ENCODE measurements at regions not wholly inside any gene's neighbourhood (a gene's known extent, or its start where the extent isn't known, plus 50 kb on each side); places are given as distances from the start of the nearest gene placed in this dataset.
A peak's percentile ranks its signal among the peaks of the same experiment; 100 is the strongest.

DNA sequence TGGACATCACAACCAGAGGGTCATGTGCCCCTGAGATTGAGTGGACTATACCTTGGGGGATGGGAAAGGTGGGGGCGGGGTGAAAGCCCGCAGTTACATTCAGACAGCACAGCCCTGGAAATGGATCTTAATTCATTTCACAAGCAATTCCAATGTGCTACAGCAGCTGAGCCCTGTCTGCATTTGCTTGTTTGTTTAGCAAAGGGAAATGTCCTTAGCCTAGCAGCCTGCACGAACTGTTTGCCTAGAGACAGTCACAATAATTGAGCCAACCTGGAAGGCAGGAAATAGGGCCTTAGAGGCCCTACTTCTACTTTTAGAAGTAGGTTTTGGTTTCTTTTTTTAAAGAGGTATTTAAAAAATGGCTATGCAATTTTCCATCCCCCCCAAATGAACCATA lies 177.3 kb upstream of the KL start:
- Mint-ChIP-seq H3K27me3 (no peaks in the 10 kb centered on the region), H3K4me3 (no peak overlapping the region)

DNA sequence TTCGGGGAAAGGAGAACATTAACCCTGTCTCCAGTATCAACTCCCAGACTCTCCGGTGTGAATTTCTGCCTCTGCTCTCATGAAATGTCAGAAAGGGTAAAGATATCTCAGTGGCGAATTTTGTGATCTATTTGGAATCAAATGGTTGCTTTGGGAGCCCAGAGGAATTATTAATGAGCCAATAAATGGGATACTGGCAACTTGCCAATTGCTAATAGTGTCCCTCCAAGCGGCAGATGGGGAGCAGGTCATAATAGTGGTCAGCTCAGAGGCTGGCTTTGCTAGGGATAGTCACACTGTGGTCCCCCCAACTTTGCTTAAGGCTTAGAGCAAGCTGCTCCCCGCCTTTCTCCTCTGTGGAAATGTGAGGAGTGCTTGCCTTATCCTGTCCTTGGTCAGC lies 176.1 kb upstream of the KL start:
- TF ChIP-seq, protein P1, sequence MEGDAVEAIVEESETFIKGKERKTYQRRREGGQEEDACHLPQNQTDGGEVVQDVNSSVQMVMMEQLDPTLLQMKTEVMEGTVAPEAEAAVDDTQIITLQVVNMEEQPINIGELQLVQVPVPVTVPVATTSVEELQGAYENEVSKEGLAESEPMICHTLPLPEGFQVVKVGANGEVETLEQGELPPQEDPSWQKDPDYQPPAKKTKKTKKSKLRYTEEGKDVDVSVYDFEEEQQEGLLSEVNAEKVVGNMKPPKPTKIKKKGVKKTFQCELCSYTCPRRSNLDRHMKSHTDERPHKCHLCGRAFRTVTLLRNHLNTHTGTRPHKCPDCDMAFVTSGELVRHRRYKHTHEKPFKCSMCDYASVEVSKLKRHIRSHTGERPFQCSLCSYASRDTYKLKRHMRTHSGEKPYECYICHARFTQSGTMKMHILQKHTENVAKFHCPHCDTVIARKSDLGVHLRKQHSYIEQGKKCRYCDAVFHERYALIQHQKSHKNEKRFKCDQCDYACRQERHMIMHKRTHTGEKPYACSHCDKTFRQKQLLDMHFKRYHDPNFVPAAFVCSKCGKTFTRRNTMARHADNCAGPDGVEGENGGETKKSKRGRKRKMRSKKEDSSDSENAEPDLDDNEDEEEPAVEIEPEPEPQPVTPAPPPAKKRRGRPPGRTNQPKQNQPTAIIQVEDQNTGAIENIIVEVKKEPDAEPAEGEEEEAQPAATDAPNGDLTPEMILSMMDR (IDR thresholded peaks at IDR 0.05), result no peak
- Histone ChIP-seq H3K36me3 (ENCODE audit: insufficient read depth, low read length) (no peaks in the 10 kb centered on the region), H3K27me3 (ENCODE audit: control insufficient read depth in 1 of 2, insufficient read depth in 2 of 2, low read length in 2 of 2) (no peaks in the 10 kb centered on the region), H3K27ac (ENCODE audit: low read depth in 1 of 2, low read length in 2 of 2) (no peak overlapping the region), H3K9me3 (ENCODE audit: control insufficient read depth in 1 of 2, insufficient read depth in 1 of 2, low read length in 2 of 2) (peaks cover 0 to under 1% of the 10 kb centered on the region in 2 experiments), H3K4me3 (ENCODE audit: low read length) (no peak overlapping the region), H3K4me1 (ENCODE audit: insufficient read depth, low read length) (peaks cover 7% of the 10 kb centered on the region)
- intact Hi-C loops (cut with DNase I, micrococcal nuclease), result no loop called here
- Mint-ChIP-seq H3K36me3 (ENCODE audit: low read depth) (peaks cover 6% of the 10 kb centered on the region), H3K27me3 (no peaks in the 10 kb centered on the region), H3K4me3 (no peak overlapping the region), H3K9me3 (peaks cover 6% of the 10 kb centered on the region), H3K4me1 (ENCODE audit: low read depth) (no peaks in the 10 kb centered on the region), H3K27ac (no peak overlapping the region)
- ChIA-PET POLR2A (no interaction called here), CTCF (no interaction called here)
- ATAC-seq (ENCODE audit: poor library complexity) (no peak), DNase-seq (no peak)

More for the DNA sequence above, 177.3 kb upstream of the KL start:
- H3K36me3 ChIP-seq (ENCODE audit: insufficient read depth, low read length), result no peaks in the 10 kb centered on the region
- POLR2A ChIA-PET, result no interaction called here
- TF ChIP-seq, protein P1 (IDR thresholded peaks at IDR 0.05), result no peak
- H3K9me3 ChIP-seq (ENCODE audit: control insufficient read depth in 1 of 2, insufficient read depth in 1 of 2, low read length in 2 of 2), result peaks cover 0 to 13% of the 10 kb centered on the region in 2 experiments
- ATAC-seq (ENCODE audit: poor library complexity) (no peak), DNase-seq (peak in 1 of 14 experiments; percentile 18)
- no peaks in the 10 kb centered on the region for H3K27me3 ChIP-seq (ENCODE audit: control insufficient read depth in 1 of 2, insufficient read depth in 2 of 2, low read length in 2 of 2)
- H3K4me1 ChIP-seq (ENCODE audit: insufficient read depth, low read length), result peaks cover 7% of the 10 kb centered on the region
- H3K27ac ChIP-seq (ENCODE audit: low read depth in 1 of 2, low read length in 2 of 2), result no peak overlapping the region
- Mint-ChIP-seq H3K9me3 (peaks cover 6% of the 10 kb centered on the region), H3K27ac (no peak overlapping the region), H3K4me1 (ENCODE audit: low read depth) (no peaks in the 10 kb centered on the region), H3K36me3 (ENCODE audit: low read depth) (peaks cover 6% of the 10 kb centered on the region)
- CTCF ChIA-PET, result no interaction called here
- intact Hi-C loops (cut with DNase I, micrococcal nuclease), result no loop called here
- no peak overlapping the region for H3K4me3 ChIP-seq (ENCODE audit: low read length)

- no peaks in the 10 kb centered on the region for H3K36me3 ChIP-seq (ENCODE audit: insufficient read depth, low read length)
- CTCF ChIA-PET, result no interaction called here
- H3K9me3 ChIP-seq (ENCODE audit: control insufficient read depth in 1 of 2, insufficient read depth in 1 of 2, low read length in 2 of 2), result no peaks in the 10 kb centered on the region
- no peaks in the 10 kb centered on the region for H3K27me3 ChIP-seq (ENCODE audit: control insufficient read depth in 1 of 2, insufficient read depth in 2 of 2, low read length in 2 of 2)
- H3K4me1 ChIP-seq (ENCODE audit: insufficient read depth, low read length), result peaks cover 7% of the 10 kb centered on the region
- POLR2A ChIA-PET, result no interaction called here
- no peak overlapping the region for H3K4me3 ChIP-seq (ENCODE audit: low read length)
- H3K27ac ChIP-seq (ENCODE audit: low read depth in 1 of 2, low read length in 2 of 2), result no peak overlapping the region
- H3K36me3 Mint-ChIP-seq (ENCODE audit: low read depth), result no peaks in the 10 kb centered on the region
- no peaks in the 10 kb centered on the region for H3K27me3 Mint-ChIP-seq
- DNase-seq, result no peak
- intact Hi-C loops (cut with DNase I, micrococcal nuclease), result no loop called here
- no peaks in the 10 kb centered on the region for H3K4me1 Mint-ChIP-seq (ENCODE audit: low read depth)
- TF ChIP-seq, protein P1 (IDR thresholded peaks at IDR 0.05), result no peak
- ATAC-seq (ENCODE audit: poor library complexity), result no peak
- no peaks in the 10 kb centered on the region for H3K9me3 Mint-ChIP-seq
- no peak overlapping the region for H3K4me3 Mint-ChIP-seq
- no peak overlapping the region for H3K27ac Mint-ChIP-seq
Measured at GRCh38 chr13:32840989-32841713, 175.1 kb upstream of the KL start.

Measured in CD4-positive, alpha-beta T cell (primary cell).